ENCODE measurements at regions not wholly inside any gene's neighbourhood (a gene's known extent, or its start where the extent isn't known, plus 50 kb on each side); places are given as distances from the start of the nearest gene placed in this dataset.

GRCh38 chr6:12221856-12222255 lies 68.3 kb upstream of the EDN1 start:
- Histone ChIP-seq H3K27me3 (no peaks in the 10 kb centered on the region), H3K4me3 (ENCODE audit: low read depth in 1 of 2, low read length in 1 of 2) (no peak overlapping the region), H3K36me3 (no peaks in the 10 kb centered on the region), H3K9me3 (no peaks in the 10 kb centered on the region), H3K27ac (no peak overlapping the region), H3K4me1 (ENCODE audit: control insufficient read depth in 1 of 2, insufficient read depth in 1 of 2, low read depth in 1 of 2, low read length in 1 of 2) (no peaks in the 10 kb centered on the region)
- TF ChIP-seq CTCF (IDR thresholded peaks at IDR 0.05) = no peak

- TF ChIP-seq CTCF (IDR thresholded peaks at IDR 0.05) = no peak
- no peaks in the 10 kb centered on the region for H3K9me3 ChIP-seq
- H3K4me1 ChIP-seq (ENCODE audit: control insufficient read depth in 1 of 2, insufficient read depth in 1 of 2, low read depth in 1 of 2, low read length in 1 of 2) = no peaks in the 10 kb centered on the region
- no peak overlapping the region for H3K4me3 ChIP-seq (ENCODE audit: low read depth in 1 of 2, low read length in 1 of 2)
- H3K36me3 ChIP-seq = no peaks in the 10 kb centered on the region
- H3K27ac ChIP-seq = no peak overlapping the region
- H3K27me3 ChIP-seq = no peaks in the 10 kb centered on the region
Measured at GRCh38 chr6:12222405-12223366, 67.5 kb upstream of the EDN1 start.

- no peaks in the 10 kb centered on the region for H3K4me1 ChIP-seq (ENCODE audit: control insufficient read depth in 1 of 2, insufficient read depth in 1 of 2, low read depth in 1 of 2, low read length in 1 of 2)
- H3K4me3 ChIP-seq (ENCODE audit: low read depth in 1 of 2, low read length in 1 of 2) = no peak overlapping the region
- no peaks in the 10 kb centered on the region for H3K36me3 ChIP-seq
- no peak overlapping the region for H3K27ac ChIP-seq
- TF ChIP-seq CTCF (IDR thresholded peaks at IDR 0.05) = no peak
- H3K27me3 ChIP-seq = no peaks in the 10 kb centered on the region
- no peaks in the 10 kb centered on the region for H3K9me3 ChIP-seq
Measured at GRCh38 chr6:12223383-12223782, 66.8 kb upstream of the EDN1 start.

GRCh38 chr6:12224251-12224650 lies 65.9 kb upstream of the EDN1 start:
- Histone ChIP-seq H3K4me1 (ENCODE audit: control insufficient read depth in 1 of 2, insufficient read depth in 1 of 2, low read depth in 1 of 2, low read length in 1 of 2) (no peaks in the 10 kb centered on the region), H3K4me3 (ENCODE audit: low read depth in 1 of 2, low read length in 1 of 2) (no peak overlapping the region), H3K27ac (no peak overlapping the region), H3K27me3 (no peaks in the 10 kb centered on the region), H3K36me3 (no peaks in the 10 kb centered on the region), H3K9me3 (no peaks in the 10 kb centered on the region)
- TF ChIP-seq CTCF (IDR thresholded peaks at IDR 0.05) = no peak

GRCh38 chr6:12228447-12229146 lies 61.6 kb upstream of the EDN1 start:
- H3K9me3 ChIP-seq = no peaks in the 10 kb centered on the region
- no peaks in the 10 kb centered on the region for H3K27me3 ChIP-seq
- TF ChIP-seq CTCF (IDR thresholded peaks at IDR 0.05) = no peak

More at GRCh38 chr6:12228447-12229146, 61.6 kb upstream of the EDN1 start:
- H3K36me3 ChIP-seq = no peaks in the 10 kb centered on the region
- H3K4me3 ChIP-seq (ENCODE audit: low read depth in 1 of 2, low read length in 1 of 2) = no peak overlapping the region
- H3K4me1 ChIP-seq (ENCODE audit: control insufficient read depth in 1 of 2, insufficient read depth in 1 of 2, low read depth in 1 of 2, low read length in 1 of 2) = peaks cover 14 to 16% of the 10 kb centered on the region in 2 experiments
- H3K27ac ChIP-seq = no peak overlapping the region

Measured in neutrophil (primary cell).